Glutamatergic neuron (in vitro differentiated cells): ENCODE measurements at regions not wholly inside any gene's neighbourhood (a gene's known extent, or its start where the extent isn't known, plus 50 kb on each side); places are given as distances from the start of the nearest gene placed in this dataset.

ENCODE experiments used
- DNase-seq: peaks from one replicate; pipeline ENCODE4 v3.0.0; 2022
- H3K27ac Mint-ChIP-seq: one replicate; pipeline ENCODE4 v1.8.0; 2020; ENCODE audit warnings: mild to moderate bottlenecking, mixed read lengths, inconsistent platforms; ENCODE audit not compliant: unreplicated experiment
- H3K27me3 Mint-ChIP-seq: one replicate; pipeline ENCODE4 v1.8.0; 2020; ENCODE audit warnings: mild to moderate bottlenecking, moderate library complexity, mixed read lengths, inconsistent platforms; ENCODE audit not compliant: unreplicated experiment
- H3K36me3 Mint-ChIP-seq: one replicate; pipeline ENCODE4 v1.8.0; 2020; ENCODE audit warnings: mild to moderate bottlenecking, mixed read lengths, inconsistent platforms; ENCODE audit not compliant: unreplicated experiment
- H3K4me1 Mint-ChIP-seq: one replicate; pipeline ENCODE4 v1.8.0; 2020; ENCODE audit warnings: mild to moderate bottlenecking, low read depth, mixed read lengths, inconsistent platforms; ENCODE audit not compliant: unreplicated experiment
- H3K4me3 Mint-ChIP-seq: one replicate; pipeline ENCODE4 v1.8.0; 2020; ENCODE audit warnings: mild to moderate bottlenecking, mixed read lengths, inconsistent platforms; ENCODE audit not compliant: unreplicated experiment
- H3K9me3 Mint-ChIP-seq: one replicate; pipeline ENCODE4 v1.8.0; 2020; ENCODE audit warnings: mild to moderate bottlenecking, moderate library complexity, mixed read lengths, inconsistent platforms; ENCODE audit not compliant: unreplicated experiment
- TF ChIP-seq, protein P1 (sequence below): fragments of 200-600 bp; sonication (generic); IDR thresholded peaks from one replicate; pipeline ENCODE4 v1.5.0; 2021; ENCODE audit not compliant: partially characterized antibody, unreplicated experiment

DNA sequence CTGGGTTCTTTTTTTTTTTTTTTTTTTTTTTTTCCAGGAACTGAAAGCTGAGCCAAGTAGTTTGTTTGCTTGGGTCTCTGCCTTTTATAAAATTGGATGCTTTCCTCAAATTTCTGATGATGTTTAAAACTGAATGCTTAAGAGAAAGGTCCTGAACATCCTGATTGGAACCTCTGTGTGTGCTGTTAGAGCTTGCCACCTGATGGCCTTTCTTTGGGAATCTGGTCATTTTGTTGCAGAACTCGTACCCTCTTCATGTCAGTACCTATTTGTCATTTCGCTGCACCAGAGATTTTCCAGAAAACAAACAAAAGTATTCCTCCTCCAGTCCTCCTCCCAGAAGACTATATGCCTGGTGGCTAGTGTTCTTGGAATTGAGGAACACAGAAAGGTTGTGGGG lies 81.2 kb upstream of the KLF12 start:
- no peaks in the 10 kb centered on the region for H3K36me3 Mint-ChIP-seq
- no peak for DNase-seq
- TF ChIP-seq, protein P1, sequence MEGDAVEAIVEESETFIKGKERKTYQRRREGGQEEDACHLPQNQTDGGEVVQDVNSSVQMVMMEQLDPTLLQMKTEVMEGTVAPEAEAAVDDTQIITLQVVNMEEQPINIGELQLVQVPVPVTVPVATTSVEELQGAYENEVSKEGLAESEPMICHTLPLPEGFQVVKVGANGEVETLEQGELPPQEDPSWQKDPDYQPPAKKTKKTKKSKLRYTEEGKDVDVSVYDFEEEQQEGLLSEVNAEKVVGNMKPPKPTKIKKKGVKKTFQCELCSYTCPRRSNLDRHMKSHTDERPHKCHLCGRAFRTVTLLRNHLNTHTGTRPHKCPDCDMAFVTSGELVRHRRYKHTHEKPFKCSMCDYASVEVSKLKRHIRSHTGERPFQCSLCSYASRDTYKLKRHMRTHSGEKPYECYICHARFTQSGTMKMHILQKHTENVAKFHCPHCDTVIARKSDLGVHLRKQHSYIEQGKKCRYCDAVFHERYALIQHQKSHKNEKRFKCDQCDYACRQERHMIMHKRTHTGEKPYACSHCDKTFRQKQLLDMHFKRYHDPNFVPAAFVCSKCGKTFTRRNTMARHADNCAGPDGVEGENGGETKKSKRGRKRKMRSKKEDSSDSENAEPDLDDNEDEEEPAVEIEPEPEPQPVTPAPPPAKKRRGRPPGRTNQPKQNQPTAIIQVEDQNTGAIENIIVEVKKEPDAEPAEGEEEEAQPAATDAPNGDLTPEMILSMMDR: no peak
- peaks cover 4% of the 10 kb centered on the region for H3K27me3 Mint-ChIP-seq
- no peaks in the 10 kb centered on the region for H3K9me3 Mint-ChIP-seq
- H3K4me3 Mint-ChIP-seq: no peak overlapping the region
- H3K4me1 Mint-ChIP-seq: peaks cover 9% of the 10 kb centered on the region
- H3K27ac Mint-ChIP-seq: no peak overlapping the region

DNA sequence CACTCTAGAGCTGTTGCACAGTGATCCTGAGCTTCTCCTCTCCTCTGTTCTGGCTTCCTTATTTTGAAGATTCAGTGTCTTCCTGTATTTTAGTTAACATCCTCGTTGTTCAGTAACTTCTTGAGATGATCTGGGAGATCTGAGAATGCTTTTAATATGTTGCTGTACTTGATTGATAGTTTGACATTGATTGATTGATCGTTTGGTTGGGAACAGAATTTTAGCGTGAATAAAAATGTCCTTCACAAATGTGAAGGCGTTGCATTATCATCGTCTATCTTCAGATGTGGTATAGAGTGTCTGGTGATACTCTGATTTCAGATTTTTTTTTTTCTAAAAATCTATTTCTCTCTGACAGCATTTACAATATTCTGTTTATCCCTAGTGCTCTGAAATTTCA lies 80.1 kb upstream of the KLF12 start:
- TF ChIP-seq, protein P1: no peak
- no peak for DNase-seq
- no peak overlapping the region for H3K4me3 Mint-ChIP-seq
- H3K27me3 Mint-ChIP-seq: peaks cover 4% of the 10 kb centered on the region
- H3K36me3 Mint-ChIP-seq: no peaks in the 10 kb centered on the region
- peaks cover 10% of the 10 kb centered on the region for H3K4me1 Mint-ChIP-seq
- H3K27ac Mint-ChIP-seq: no peak overlapping the region
- no peaks in the 10 kb centered on the region for H3K9me3 Mint-ChIP-seq

DNA sequence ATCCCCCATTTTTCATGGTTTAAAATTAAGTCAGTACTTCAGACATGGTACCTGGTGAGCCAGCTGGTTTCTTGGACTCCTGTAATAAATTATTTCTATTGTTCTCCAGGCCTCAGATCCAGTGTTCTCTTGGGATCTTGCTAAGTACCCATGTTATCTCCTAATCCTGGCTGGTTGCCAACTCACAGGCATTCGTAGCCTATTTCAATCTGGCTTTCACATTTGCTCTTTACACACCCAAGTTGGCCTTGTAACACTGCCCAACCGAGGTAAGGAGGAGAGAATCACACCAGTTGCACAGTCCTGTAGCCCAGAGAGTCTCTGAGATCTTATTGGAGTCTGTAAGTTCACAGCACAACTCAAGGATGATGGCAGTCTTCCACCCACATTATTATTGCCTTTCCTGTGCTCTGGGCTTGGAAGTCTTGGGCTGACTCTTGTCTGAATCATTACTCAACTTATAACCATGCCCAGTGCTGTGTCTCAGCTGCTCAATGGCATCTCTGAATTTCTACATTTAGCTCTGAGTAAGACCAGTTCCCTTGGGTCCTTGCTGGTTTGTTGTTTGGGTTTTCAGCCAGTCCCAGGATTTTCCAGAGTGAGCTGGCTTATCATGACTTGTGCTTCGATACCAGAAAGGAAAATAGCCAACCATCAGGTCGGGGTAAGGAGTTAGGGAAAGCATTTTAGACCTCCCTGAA lies 76.6 kb upstream of the KLF12 start:
- Mint-ChIP-seq H3K4me1 (peaks cover 10% of the 10 kb centered on the region), H3K4me3 (no peak overlapping the region), H3K9me3 (no peaks in the 10 kb centered on the region), H3K36me3 (no peaks in the 10 kb centered on the region), H3K27ac (peak overlapping the region; percentile 40), H3K27me3 (no peaks in the 10 kb centered on the region)
- TF ChIP-seq, protein P1: no peak
- peak; percentile 26 for DNase-seq

DNA sequence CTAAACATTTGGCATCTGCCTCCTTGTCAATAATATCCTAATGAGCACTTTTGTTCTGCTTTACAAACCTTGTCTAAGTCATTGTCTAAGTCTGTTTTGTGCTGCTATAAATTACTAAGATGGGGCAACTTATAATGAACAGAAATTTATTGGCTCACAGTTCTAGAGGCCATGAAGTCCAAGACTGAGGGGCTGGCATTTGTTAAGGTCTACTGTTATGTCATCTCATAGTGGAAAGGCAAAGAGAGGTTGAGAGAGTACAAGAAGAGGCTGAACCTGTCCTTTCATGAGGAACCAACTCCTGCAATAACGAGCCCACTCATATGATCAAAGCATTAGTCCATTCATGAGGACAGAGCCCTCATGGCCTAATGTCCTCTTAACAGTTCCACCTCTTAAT lies 72.7 kb upstream of the KLF12 start:
- TF ChIP-seq, protein P1: no peak
- Mint-ChIP-seq H3K27ac (no peak overlapping the region), H3K4me3 (no peak overlapping the region), H3K27me3 (no peaks in the 10 kb centered on the region), H3K36me3 (no peaks in the 10 kb centered on the region), H3K9me3 (no peaks in the 10 kb centered on the region), H3K4me1 (peaks cover 10% of the 10 kb centered on the region)
- no peak for DNase-seq

DNA sequence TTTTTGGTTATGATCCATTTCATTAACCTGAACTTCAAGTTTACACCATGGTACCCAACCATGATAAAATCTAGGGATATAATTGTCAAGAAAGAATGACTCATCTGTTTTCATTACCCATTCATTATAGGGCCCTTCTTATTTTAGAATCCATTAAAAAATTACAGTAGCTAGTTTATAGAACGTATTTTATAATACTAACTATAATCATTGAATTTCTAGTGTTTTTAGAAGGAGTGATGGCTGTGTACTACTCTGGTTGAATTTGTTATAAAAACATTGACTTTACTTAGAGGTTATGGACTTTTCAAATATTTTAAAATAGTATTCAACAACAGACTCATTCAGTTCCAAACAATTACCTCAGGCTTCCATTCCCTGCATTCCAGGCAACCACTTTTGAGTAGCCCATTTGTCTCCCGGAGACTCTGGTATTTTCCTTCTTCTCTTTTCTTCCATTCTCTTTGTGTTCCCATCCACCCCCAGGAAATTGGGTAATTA lies 71.9 kb upstream of the KLF12 start:
- TF ChIP-seq, protein P1: no peak
- H3K27ac Mint-ChIP-seq: no peak overlapping the region

More for the DNA sequence above, 71.9 kb upstream of the KLF12 start:
- Mint-ChIP-seq H3K27me3 (no peaks in the 10 kb centered on the region), H3K4me3 (no peak overlapping the region), H3K9me3 (no peaks in the 10 kb centered on the region), H3K36me3 (no peaks in the 10 kb centered on the region), H3K4me1 (peaks cover 9% of the 10 kb centered on the region)
- no peak for DNase-seq
